Esophagus muscularis mucosa (tissue), 4 donors: ENCODE measurements at regions not wholly inside any gene's neighbourhood (a gene's known extent, or its start where the extent isn't known, plus 50 kb on each side); places are given as distances from the start of the nearest gene placed in this dataset.

ENCODE experiments used
- CTCF ChIP-seq, 3 experiments: fragments of 200-600 bp in 2 of 3; fragments of 450-650 bp in 1 of 3; sonication (generic) in 2 of 3; IDR thresholded peaks; one replicate each; pipeline ENCODE4 v1.5.1; 2017 to 2019; ENCODE audit warnings: antibody characterized with exemption in 3 of 3, mild to moderate bottlenecking in 2 of 3, moderate library complexity in 1 of 3
- EP300 ChIP-seq: sonication (generic); formaldehyde crosslinking; IDR thresholded peaks from one replicate; pipeline ENCODE4 v1.6.1; 2017; ENCODE audit warnings: antibody characterized with exemption
- POLR2A ChIP-seq: fragments of 450-650 bp; IDR thresholded peaks from one replicate; pipeline ENCODE4 v1.6.1; 2017; ENCODE audit warnings: antibody characterized with exemption, moderate library complexity, mild to moderate bottlenecking, low read depth
- POLR2AphosphoS5 ChIP-seq, 2 donors: sonication (generic); formaldehyde crosslinking; IDR thresholded peaks; one replicate each; pipeline ENCODE4 v1.6.1; 2017; ENCODE audit warnings: antibody characterized with exemption in 2 of 2

- TF ChIP-seq CTCF (IDR thresholded peaks at IDR 0.05) (no peak), POLR2A (no peak), EP300 (no peak), POLR2AphosphoS5 (IDR thresholded peaks at IDR 0.05) (no peak)
Measured at GRCh38 chr2:121017396-121017795, 267.6 kb downstream of the TFCP2L1 start.
